ENCODE measurements at regions not wholly inside any gene's neighbourhood (a gene's known extent, or its start where the extent isn't known, plus 50 kb on each side); places are given as distances from the start of the nearest gene placed in this dataset.

DNA sequence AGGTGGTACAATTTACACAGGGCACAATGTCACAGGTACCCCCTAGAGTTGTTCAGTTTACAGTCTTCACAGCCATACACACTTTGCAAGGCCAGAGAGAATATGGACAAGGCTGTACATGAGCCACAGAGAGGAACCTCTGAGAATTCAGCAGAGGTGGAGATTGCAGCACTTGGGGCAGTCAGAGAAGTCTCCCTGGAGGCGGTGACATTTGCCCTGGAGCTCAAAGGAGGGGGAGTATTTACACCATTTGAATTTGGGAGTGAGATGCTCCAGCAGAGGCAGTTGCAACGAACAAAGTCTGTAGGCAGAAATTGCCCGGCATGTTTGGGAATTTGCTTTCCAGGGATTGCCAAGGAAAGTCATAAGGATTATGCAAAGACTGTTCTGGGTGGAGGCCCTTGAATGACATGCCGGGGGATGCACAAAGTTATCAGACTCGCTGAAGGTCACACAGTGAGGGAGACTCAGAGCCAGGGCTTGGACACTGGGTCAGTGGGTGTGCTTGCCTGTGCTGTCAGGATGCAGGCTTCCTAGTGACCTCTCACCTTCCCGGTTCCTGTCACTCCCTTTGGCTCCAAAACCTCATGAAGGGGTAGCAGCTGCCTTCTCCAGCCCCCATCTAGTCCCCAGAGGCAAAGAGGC is 160.7 kb upstream of the PCBD1 start:
- DNase-seq: no peak

DNA sequence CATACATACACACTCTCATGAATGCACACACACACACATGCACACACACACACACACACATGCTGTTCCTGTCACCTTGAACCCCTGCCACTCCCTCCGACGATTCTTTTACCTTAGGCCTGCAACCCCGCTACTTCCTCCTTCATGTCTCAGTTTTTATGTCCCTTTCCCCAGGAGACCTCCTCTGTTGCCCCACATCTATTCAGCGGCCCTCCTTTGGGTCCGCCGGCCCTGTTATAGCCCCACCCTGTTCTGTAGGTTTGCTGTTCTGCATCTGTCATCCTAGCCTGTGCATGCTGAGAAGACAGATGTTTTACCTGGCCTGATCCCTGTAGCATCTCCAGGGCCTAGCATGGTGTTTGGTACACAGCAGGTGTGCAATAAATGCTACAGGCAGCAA is 161.6 kb upstream of the PCBD1 start:
- no peak for DNase-seq

DNA sequence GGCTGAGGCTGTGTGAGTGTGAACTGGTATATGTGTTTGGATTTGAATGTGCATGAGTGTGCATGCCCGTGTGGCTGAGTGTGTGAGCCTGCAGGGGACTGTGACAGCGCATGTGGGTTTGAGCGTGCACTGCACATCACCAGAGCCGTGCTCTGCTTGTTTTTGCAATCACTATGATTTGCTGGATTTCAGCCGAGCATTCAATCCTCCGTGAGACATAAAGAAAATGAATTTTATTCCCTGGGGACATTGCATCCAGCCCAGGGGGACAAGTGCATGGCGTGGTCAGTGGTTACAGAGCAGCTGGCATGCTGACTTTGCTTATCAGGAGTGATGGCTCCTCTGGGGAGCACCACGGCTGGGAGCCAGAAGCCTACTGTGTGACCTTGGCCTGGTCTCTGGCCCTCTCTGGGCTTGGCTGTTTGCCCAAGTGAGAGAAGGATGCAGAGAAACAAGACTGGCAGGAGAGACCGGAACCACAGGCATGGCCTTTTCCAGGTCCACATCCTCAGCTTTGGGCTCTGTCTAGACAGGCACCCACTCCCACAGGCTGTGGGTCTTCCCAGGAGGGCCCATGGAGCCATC is 160.2 kb upstream of the UNC5B start:
- DNase-seq: no peak

- no peak for DNase-seq
Observed at GRCh38 chr10:71052708-71053107, 159.7 kb upstream of the UNC5B start.

- DNase-seq: no peak
Observed at GRCh38 chr10:71053169-71053895, 159.0 kb upstream of the UNC5B start.

GRCh38 chr10:71058308-71058707 is 154.1 kb upstream of the UNC5B start:
- no peak for DNase-seq

- no peak for DNase-seq
Observed at GRCh38 chr10:71059054-71059818, 153.1 kb upstream of the UNC5B start.

DNA sequence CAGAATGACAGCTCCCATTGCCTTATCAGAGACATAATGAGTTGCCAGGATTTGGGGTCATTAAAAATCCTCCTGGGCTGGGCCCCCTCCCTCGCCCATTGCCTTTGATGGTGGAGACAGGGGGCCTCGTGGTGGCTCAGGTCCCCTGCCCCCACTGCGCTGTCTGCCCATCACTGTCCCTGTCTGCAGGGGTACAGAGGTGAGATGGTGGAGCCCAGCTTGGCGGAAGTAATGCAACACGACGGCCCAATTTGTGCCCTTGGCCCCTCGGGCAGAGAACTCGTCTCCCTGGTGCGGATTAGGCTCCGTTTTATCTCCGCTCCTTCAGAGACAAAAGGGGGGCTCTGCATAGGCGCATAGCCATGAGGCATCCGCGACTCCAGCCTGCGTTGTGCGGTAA is 152.4 kb upstream of the UNC5B start:
- DNase-seq: no peak

GRCh38 chr10:71060476-71061426 is 151.6 kb upstream of the UNC5B start:
- no peak for DNase-seq

GRCh38 chr10:71061472-71061871 is 150.9 kb upstream of the UNC5B start:
- no peak for DNase-seq

DNA sequence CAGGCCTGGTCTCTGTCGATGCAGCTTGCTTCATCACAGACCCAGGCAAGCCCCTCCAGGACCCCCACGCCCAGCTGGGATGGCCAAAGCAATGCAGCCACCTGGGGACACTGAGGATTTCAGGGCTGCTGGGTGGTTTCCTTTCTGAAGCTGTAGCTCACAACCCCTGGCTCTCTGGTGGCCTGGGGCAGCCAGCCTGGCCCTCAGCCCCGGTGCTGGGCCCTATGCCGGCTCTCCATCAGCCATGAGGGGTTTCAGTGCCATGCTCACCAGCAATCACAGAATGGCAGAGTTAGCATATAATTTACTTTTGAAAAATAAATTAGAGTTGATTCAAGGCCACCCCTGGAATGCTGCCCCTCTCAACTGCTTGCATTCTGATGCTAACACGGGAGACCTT is 150.2 kb upstream of the UNC5B start:
- DNase-seq: no peak

DNA sequence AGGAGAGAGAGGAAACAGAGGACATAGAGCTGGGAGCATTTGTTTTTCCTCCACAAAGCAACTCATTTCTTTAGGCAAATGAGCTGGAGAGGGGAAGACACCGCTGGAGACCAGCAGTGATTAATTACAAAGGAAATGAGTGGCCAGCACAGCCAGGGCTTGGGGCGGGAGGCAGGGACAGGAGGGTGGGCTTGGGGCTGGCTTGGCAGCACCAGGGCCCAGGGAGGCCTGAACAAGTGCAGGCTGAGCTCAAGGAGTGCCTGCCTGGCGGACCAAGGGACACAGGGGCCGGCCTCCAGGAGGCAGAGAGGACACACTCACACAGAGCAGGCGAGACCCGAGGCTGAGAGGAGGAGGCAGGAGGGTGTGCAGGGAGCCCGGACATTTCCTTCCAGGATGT is 149.0 kb upstream of the UNC5B start:
- DNase-seq: no peak

DNA sequence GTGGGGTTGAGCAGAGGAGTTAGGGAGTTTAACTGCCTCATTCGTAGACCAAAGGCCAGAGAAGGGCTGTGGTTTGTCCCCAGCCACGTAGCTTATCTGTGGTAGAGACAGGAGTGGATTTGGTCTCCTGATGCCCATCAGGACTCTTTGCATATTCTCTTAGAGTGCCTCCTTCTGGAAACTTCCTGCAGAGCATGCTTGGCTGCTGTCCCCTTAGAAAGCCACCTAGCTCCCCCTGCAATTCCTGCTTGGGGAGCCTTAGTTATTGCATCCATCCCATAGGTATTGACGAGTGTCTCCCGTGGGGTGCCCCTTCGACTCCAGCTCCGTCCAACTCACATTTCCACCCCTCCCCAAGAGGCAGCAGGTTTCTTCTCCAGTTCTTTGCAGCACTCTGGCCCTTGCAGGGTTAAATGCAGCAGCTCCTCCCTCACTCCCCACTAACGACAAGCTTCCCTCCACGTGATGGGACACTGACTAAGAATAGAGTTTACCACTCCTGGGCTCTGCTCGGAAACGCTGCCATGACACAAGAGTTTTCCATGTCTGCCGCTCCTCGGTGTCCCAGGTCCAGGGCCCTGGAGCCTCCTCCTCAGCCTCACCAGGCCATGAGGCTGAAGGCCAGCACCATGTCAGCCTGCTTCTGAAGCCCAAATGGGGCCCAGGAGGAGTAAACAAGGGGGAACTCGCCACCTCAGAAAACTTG is 147.8 kb upstream of the UNC5B start:
- no peak for DNase-seq

GRCh38 chr10:71065659-71066058 is 146.7 kb upstream of the UNC5B start:
- DNase-seq: no peak

DNA sequence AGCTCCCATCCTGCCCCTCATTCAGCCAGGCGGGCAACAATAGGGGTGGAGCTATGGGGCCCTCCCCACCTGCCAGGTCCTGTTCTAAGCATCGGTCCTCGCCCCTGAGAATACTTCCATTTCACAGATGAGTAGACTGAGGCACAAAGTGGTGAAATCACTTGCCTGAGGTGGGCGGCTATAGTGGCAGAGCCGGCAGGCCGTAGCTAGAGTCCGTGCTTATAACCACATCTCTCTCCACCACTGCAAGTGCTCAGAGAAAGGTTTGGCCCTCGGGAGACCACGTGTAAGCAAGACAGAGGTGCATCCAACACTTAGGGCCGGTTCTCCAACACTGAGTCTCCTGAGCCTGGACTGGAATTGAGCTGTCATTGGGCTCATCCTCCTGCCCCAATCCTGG is 145.8 kb upstream of the UNC5B start:
- DNase-seq: no peak

GRCh38 chr10:71067098-71067740 is 145.2 kb upstream of the UNC5B start:
- no peak for DNase-seq

DNA sequence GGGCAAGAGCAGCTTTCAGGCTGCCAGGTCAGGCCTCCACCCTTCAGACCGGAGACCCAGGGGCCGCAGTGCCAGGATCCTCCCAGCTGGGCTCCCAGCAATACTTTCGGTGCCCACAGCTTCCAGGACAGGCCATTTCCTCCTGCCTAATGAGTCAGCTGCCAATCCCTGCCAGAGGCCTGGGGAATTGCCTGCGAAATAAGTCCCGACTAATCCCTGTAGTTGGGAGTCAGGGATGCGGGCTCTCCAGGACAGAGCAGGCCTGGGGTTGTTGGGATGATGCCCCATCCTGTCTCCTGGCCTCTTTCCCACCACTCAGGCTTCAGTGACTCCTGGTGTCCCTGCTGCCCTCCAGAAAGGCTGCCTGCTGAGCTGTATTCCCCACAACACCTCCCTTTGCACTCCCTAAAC is 143.5 kb upstream of the UNC5B start:
- no peak for DNase-seq

- DNase-seq: no peak
Observed at GRCh38 chr10:71069909-71070666, 142.3 kb upstream of the UNC5B start.

DNA sequence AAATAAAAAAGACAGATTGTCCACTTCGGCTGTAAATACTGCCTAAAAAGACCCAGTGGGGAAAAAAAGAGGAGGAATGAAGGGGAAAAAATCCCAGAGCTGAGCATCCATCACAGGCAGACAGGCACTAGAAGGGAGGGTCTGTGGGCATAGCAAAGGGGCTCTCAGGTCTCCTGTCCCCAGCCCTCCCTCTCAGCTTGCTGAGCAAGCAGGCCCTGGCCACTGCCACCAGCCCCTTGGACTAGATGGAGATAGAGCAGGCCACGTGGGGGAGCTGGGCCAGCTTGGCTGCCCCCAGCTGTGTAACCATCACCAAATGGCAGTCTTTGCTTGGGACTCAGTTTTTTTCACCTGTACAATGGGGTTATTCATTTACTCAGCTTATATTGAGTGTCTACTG is 141.6 kb upstream of the UNC5B start:
- no peak for DNase-seq

DNA sequence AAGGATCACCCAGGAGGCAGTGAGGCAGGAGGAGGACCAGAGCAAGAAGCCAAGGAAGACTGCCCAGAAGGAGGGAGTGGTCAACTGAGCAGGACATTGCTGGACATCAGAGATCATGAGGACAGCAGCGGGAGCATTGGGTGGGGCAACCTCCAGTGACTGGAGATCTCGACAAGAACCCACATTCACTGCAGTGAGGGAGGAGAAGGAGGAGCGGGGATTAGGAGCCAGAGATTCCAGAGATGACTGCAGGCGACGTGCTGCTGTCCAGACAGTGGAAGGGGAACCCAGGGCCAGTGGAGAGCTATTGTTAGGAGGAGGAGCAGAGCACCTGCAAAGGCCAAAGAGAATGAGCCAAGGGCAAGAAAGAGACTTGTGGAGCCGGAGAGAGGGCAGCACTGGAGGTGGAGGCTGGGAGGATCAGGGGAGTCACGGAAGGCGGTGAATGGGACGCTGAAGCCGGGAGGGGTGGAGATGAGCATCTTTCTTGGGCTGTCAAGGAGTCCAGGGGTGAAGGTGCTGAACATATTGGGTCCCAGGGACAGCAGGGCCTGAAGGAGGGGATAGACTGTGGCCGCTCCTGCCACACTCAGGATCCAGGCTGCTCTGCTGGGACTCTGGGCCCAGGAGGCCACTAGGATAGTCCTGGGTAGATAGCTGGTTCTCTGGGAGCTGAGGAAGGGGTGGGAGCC is 140.1 kb upstream of the UNC5B start:
- no peak for DNase-seq
